ENCODE measurements at regions not wholly inside any gene's neighbourhood (a gene's known extent, or its start where the extent isn't known, plus 50 kb on each side); places are given as distances from the start of the nearest gene placed in this dataset.

DNA sequence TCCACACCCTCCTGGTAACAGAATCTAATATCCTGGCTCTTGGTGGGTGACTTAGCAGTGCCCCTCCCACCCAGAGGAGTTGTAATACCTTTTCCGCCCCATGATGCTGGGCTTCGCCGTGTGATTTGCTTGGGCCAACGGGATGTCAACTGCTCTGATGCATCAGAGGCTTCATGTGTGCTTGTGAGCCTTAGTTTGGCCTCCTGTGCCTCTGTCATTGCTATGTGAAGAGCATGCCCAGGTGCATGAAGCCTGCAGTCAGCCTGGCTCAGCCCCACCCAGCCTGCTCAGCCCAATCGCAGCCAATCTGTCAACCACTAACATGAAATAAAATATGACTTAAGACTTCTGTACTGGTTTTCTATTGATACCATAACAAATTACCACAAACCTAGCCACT lies 201.2 kb upstream of the RPL38 start:
- TF ChIP-seq LARP7 (IDR thresholded peaks at IDR 0.05) (no peak), POLR2A (conservative IDR thresholded peaks at IDR 0.05) (no peak)
